Tibial nerve (tissue), 4 donors: ENCODE measurements at regions not wholly inside any gene's neighbourhood (a gene's known extent, or its start where the extent isn't known, plus 50 kb on each side); places are given as distances from the start of the nearest gene placed in this dataset.

Experiments used
- EP300 ChIP-seq, 2 donors: sonication (generic); formaldehyde crosslinking; IDR thresholded peaks; one replicate each; pipeline ENCODE4 v1.6.1; 2017; ENCODE audit warnings: antibody characterized with exemption in 2 of 2, mild to moderate bottlenecking in 1 of 2
- TF ChIP-seq, protein P1 (sequence below), 5 experiments: fragments of 200-600 bp in 3 of 5; fragments of 450-650 bp in 2 of 5; sonication (generic) in 3 of 5; IDR thresholded peaks; one replicate each; pipeline ENCODE4 v1.5.1; 2016 to 2019; ENCODE audit warnings: antibody characterized with exemption in 5 of 5, mild to moderate bottlenecking in 3 of 5, moderate library complexity in 2 of 5

DNA sequence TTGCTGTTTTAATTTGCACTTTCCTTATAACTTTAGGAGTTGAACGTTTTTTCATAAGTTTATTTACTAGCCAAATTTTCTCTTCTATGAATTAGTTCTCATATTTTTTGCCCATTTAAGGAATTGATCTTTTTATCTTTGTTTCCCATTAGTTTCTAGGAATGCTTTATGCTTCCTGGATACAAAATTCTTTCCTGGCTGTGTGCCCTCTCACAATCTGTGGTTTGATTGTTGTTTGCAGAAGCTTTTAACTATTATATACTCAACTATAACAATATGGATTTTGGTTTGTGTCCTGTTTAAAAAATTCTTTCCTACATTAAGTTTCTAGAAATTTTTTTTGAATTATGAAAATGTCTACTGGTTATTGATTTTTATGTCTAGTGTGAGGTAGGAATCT, 206.3 kb downstream of the CSNK1G3 start:
- TF ChIP-seq, protein P1, sequence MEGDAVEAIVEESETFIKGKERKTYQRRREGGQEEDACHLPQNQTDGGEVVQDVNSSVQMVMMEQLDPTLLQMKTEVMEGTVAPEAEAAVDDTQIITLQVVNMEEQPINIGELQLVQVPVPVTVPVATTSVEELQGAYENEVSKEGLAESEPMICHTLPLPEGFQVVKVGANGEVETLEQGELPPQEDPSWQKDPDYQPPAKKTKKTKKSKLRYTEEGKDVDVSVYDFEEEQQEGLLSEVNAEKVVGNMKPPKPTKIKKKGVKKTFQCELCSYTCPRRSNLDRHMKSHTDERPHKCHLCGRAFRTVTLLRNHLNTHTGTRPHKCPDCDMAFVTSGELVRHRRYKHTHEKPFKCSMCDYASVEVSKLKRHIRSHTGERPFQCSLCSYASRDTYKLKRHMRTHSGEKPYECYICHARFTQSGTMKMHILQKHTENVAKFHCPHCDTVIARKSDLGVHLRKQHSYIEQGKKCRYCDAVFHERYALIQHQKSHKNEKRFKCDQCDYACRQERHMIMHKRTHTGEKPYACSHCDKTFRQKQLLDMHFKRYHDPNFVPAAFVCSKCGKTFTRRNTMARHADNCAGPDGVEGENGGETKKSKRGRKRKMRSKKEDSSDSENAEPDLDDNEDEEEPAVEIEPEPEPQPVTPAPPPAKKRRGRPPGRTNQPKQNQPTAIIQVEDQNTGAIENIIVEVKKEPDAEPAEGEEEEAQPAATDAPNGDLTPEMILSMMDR (IDR thresholded peaks at IDR 0.05) = no peak
- TF ChIP-seq EP300 (IDR thresholded peaks at IDR 0.05) = no peak
